HG03521 (cell line): ENCODE measurements at regions not wholly inside any gene's neighbourhood (a gene's known extent, or its start where the extent isn't known, plus 50 kb on each side); places are given as distances from the start of the nearest gene placed in this dataset.

Source experiments
- ATAC-seq: cut with Tn5 transposase; IDR thresholded peaks from one replicate; pipeline ENCODE4 v1.9.1; 2021; ENCODE audit warnings: mild to moderate bottlenecking, moderate library complexity; ENCODE audit not compliant: unreplicated experiment

DNA sequence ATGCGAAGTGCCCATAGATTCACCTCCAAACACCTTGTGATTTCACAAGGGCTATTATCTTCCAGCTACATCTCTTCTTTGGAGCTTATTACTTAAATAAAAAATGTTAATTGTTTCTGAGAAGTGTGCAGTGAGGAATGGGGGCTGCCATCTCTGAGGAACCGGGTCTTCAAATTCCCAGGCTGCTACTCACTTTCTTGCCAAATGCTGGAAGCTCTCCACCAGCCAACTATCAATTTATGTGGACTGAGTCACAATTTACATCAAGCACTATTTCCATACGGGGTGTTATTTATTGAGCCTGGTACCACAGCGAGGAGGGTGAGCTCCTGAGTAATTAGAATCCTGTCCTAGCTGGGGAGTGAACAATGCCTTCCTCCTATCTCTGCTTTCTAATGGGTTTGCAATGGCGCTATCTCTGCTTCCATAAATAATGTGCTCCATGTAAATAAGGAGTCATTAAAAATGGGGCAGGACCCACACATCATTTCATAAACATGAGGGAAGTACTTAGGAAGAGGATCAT, 898.3 kb downstream of the VRK1 start:
- no peak for ATAC-seq

- no peak for ATAC-seq
These were observed 900.6 kb downstream of the VRK1 start for GRCh38 chr14:97697772-97698171.

DNA sequence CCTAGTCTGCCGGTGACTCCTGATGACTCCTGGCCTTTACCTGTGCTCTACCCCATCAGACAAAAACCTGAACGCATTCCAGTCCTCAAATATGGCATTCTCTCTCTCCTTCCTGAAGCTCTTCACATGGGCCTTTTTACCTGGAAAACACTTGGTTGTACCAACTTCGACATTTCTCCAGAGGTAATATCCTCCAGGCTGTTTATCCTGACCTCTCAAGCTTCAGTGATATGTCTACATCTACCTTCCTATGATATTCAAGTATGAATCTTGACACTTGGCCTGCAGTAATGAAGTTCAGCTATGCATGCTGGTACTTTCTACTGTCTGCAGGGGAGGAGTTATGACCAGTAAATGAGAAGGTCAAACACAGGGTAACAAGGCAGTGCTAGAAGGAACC, 901.8 kb downstream of the VRK1 start:
- ATAC-seq: no peak

- ATAC-seq: no peak
These were observed 906.0 kb downstream of the VRK1 start for GRCh38 chr14:97703006-97703760.

DNA sequence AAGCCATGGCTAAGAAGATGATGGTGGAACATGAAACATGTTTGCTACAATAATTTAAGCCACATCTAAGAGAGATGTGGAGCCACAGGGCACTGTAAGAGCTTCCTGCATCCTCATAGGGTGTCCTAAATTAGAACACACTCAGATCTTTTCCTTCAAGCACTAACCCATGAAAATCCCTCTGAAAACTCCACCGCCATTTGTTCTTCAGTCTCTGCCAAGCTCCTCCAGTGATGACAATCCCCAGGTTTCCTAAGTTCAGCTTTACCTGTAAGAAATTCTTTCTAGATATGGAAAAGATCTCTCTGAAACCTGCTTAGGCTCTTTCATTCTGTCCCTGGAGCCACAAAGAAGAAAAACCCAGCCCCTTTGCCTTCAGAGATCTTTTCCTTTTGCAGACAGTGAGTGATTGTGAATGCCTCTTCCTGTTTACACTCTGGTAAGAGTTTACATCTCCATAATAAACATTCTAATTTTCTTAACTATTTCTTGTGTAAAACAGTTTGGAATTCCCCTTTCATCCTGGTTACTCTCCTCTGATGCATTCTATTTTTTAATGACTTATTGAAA, 907.2 kb downstream of the VRK1 start:
- ATAC-seq: no peak

DNA sequence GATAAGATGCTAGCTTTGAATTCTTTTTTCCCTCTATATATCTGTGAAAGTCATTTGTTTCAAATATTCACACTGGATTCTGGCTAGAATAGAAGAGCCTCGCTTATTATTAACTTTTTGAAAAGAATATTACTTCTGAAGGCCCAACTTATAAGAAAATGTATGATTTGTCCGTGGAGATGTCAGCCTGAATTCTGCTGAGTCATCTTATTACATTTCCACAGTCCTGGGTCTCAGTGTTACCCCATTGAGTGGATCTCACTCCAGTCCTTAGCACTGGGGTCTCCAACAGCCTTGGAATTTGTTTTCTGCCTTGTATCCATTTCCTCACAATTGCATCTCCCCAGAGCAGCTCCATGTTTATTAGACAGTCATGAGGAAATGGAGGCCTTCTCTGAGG, 907.9 kb downstream of the VRK1 start:
- no peak for ATAC-seq

DNA sequence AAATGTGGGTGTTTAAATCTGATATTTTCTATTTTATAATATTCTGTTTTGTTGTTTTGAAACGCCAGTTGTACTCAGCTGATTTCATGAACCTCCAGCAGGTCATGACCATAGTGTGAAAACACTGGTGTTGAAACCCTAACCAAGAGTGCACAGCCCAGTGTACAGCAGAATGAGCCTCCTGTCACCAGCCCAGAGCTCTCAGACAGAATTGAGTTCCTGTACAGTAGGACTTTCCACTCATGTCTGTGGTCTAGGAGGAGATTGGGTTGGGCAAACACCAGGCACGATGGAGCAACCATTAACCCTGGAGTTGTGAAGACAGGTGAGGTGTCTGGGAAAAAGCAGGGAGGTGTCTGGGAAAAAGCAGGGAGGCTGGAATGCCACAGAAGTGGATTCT, 908.8 kb downstream of the VRK1 start:
- no peak for ATAC-seq

- ATAC-seq: no peak
These were observed 909.6 kb downstream of the VRK1 start for GRCh38 chr14:97706819-97707218.

DNA sequence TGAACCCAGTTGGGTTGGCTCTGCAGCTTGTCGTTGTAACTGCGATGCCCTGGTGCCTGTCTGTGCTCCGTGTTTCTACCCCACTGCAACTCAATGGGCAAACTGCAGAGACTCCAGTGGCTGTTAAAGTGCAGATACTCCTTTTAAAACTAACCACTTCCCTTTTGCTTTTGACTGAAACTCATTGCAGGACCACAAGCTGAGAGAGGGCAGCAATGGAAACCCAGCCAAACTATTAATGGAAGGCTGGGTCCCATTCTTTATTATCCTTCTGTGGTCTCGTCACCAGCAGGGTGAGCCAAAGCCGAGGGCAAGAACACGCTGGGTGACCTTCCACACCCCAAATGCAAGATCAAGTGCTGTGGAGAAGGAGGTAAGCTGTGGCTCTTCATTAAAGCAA, 910.4 kb downstream of the VRK1 start:
- no peak for ATAC-seq

DNA sequence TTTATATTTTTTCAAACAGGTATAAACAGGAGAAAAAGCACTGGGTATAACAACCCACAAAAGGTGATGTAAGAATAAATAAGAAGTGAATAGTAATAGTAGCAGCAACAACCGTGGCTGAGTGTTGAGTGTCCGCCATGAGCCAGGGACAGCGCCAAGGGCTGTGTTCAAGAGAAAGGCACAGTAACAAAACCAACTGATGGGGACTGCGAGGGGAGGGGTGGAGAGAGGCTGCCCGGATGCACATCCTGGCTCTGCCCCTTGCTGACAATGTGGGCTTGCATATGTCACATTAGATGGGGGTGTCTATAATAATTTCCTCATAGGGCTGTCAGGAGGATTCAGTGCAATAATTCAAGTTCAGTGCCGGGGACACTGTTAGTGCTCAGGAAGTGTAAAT, 912.4 kb downstream of the VRK1 start:
- no peak for ATAC-seq

GRCh38 chr14:97710726-97711125, 913.5 kb downstream of the VRK1 start:
- ATAC-seq: no peak

DNA sequence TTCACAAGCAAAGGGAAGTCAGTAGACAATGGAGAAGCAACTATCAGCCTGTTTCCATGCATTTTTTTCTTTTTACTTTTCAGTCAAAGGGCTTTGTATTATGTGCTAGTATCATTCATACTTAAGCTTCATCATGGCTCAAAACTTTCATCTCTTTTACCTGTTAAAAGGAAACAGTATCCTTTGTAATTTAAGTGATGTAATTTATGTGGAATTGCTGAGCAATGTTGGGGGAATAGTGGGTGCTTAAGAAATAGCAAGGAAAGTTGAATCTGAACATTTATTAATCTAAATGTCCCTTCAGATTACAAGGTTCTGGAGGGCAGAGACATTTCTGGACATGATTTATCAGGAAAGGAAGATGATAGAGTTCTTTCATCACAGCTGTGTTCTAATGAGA, 915.3 kb downstream of the VRK1 start:
- ATAC-seq: no peak

GRCh38 chr14:97713023-97713422, 915.8 kb downstream of the VRK1 start:
- ATAC-seq: no peak

DNA sequence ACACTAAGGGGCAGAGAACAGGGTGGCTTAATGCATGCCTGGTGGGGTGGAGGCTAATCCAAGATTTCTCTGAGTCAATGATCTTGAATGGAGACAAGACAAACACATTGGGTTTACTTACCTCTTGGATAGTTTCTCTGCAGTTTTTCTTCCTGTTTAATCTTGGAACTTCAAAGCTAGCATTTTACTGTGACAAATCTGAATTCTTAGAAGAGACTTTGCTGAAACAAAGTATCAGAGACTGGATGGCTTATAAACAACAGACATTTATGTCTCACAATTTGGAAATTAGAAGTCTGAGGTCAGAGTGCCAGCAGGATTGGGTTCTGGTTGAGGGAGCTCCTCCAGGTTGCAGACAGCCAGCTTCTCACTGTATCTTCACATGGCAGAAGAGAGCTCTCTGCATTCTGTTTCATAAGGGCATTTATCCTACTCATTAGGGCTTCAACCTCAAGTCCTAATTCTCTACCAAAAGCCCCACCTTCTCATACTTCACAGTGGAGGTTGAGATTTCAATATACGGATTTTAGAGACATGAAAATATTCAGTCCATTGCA, 921.8 kb downstream of the VRK1 start:
- no peak for ATAC-seq

GRCh38 chr14:97719931-97720330, 922.7 kb downstream of the VRK1 start:
- ATAC-seq: no peak

DNA sequence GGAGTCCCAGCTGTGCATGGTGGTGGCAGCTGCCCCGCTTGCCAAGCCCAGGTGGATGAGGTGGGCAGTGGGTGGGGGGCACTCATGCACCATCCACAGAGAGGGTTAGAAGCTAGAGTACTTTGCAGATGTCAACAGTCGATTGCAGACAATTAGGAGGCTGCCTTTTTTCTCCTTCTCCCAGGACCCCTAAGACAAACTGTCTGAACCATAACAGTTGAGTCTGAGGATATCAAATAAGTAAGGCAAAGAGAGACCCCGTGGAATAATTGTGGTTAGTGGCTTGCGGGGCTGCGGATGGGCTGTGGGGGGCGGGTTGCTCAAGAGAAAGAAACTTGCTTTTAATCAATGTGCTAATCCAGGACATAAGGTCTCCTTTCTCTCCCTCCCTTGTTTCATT, 926.2 kb downstream of the VRK1 start:
- ATAC-seq: no peak

DNA sequence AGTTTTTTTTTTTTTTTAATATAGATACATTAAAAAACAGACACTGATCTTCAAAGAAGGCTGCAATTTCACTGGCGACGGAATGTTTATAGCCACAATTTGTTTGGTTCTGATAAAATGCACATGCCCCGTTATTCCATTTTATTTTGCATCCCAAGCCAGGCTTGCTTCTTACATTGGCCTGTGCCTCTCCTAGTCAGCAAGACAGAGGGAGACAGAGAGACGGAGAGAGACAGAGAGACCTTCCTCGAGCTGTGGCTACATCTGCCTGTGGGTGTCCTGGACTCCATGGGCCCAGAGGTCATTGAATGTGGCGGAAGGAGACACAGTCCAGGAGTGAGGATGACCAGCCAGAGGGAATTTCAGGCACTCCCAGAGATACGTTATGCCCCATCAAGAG, 926.6 kb downstream of the VRK1 start:
- no peak for ATAC-seq

GRCh38 chr14:97724265-97724731, 927.1 kb downstream of the VRK1 start:
- ATAC-seq: no peak

DNA sequence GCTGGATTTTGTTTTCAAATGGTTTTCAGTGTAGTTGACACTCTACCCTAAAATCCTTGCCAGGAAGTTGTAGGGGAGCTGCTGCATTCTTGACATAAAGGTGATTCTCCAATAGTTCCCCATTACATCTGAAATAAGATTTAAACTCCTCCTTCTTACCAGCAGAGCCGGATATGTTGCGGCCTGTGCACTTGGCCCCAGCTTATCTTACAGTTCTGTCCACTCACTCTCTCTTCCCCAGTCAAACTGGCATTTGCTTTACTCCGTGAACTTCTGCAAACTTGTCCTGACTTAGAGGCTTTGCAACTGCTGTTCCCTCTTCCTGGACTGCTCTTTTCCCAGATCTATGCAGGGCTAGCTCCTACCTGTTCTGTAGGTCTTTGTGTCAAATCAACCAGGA, 929.5 kb downstream of the VRK1 start:
- ATAC-seq: no peak

DNA sequence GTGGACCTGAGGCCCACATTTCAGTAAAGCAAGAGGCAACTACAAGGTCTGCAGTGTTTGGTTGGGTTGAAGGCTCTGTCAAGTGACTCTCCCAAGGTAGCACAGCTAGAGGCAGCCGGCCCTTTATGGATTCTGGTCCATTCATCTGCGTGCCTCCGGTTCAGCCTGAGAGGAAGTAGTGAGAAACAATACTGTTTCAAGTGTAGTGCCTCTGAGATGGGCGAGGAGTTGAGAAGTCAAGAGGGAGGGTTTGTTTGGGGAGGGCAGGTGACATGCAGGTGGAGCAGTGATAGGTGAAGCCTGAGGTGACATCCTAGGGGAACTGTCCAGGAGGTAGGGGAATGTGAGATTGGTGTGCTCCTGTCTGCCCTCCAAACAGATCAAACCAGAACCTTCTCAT, 933.5 kb downstream of the VRK1 start:
- ATAC-seq: no peak

DNA sequence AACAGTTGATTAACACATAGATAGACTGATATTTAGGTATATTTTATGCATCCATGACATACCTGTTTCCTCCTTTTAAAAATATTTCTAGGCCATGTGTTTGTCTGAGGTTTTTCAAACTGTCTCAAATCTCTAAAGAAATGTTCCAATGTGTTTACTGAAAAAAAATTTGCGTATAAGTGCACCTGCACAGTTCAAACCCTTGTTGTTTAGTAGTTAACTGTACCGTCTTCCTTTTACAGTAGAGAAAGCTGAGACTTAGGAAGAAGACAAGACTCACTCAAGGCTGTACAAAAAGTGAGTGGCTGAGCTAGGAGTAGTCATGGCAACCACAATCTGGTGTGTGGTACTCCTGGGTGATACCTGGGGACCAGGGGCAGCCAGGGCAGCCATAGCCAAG, 934.6 kb downstream of the VRK1 start:
- ATAC-seq: no peak

DNA sequence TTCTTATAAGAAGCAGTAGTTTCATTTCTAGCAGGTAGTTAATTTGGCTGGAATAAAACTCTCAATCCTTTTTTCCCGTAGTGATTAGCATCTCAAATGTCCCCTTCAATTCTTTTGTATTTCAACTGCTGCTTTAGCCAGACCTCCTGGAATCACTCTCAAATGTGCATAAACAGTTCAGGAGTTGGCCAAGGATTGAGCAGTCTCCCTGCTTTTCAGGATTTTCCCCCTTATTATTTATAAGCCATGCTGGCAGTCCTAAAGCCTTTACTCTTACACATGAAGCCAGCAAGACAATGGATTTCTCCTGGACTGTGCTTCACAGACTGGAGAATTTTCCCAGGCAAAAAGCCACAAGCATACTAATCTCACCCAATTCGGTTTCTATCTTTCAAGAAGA, 950.1 kb downstream of the VRK1 start:
- ATAC-seq: no peak
